ENCODE measurements at regions not wholly inside any gene's neighbourhood (a gene's known extent, or its start where the extent isn't known, plus 50 kb on each side); places are given as distances from the start of the nearest gene placed in this dataset.
"Not testable (repeated sequence)": the region's sequence is repeated elsewhere in the genome, so short reads cannot be mapped to it uniquely, and the experiment has no call there.

DNA sequence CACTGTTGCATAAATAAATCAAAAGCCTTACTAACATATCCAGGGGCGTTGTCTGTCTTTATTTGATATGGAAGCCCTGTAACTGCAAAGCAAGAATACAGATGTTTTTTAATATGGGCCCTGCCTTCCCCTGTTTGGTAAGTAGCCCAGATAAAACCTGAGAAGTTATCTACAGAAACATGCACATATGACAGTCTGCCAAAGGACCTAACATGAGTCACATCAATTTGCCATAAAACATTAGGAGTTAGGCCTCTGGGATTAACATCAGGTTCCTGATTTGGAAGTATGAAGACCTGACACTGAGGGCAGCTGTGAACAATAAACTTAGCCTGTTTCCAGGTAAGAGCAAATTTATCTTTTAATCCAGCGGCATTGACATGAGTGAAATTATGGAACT is 1588.8 kb downstream of the REEP3 start:
- no peak for DNase-seq

DNA sequence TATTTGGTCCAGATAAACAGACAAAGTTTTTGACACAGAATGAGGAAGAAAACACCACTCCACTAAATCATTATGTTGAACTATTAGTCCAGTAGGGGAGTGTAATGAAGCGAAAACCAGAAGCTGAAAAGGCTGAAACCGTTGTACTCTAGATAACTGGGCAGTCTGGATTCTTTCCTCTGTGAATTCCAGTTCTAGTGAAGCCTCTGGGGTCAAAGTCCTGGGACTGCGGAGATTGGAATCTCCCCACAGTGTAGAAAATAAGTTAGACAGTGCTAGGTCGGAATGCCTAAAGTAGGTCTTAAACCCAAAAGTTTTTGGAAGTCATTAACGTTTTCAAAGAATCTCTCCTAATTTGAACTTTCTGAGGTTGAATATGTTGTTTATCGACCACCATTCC is 1589.9 kb downstream of the REEP3 start:
- DNase-seq: not testable (repeated sequence)

DNA sequence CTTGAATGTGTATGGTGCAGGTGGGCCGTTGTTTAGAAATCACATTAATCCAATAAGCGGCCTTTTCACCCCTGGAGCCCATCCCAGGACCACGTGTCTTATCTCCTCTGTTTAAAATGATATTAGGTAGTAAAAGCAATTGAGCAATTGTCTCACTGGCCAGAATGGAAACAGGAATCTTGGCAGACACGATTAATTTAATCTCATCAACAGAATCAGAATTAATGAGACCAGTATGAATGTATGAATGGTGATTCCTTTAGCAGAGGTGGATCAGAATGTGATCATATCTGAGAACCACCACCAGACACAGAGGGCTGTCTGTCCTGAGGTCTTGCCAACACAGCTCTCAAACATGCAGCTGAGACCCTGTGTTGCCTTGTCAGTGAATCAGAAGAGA is 1591.4 kb downstream of the REEP3 start:
- no peak for DNase-seq

DNA sequence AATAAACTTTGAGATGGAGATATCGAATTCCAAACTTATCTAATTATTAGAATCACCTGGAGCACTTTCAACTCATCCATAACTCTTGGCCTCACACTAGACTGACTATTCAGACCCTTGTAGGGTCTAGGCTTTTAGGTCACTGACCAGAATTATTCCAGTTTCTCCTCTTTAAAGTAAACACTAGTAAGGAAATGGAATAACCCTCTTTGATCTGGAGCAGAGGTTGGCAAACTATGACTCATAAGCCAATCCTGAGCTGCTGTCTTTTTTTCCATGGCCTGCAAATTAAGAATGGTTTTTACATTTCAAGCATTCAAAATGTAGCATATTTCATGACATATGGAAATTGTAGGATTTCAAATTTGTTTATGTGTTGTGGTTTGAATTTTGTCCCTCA is 1601.9 kb downstream of the REEP3 start:
- DNase-seq: no peak

DNA sequence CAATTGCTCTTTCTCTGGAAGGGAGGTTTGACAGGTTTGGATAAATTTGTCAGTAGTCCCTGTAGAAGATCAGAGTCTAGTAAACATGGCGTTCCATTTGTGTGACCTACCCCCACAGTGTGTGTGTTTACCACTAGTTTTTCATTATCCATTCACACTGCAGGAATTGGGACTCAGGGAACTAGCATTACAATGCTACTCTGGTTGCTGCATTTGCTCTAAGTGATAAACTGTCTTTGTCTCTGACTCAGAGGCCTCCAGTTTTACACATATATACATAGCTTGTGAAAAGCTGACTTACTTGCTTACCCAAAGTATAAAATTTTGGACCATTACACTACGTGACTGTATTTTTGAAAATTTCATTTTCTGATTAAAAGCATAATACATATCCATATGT is 1604.0 kb downstream of the REEP3 start:
- DNase-seq: no peak

DNA sequence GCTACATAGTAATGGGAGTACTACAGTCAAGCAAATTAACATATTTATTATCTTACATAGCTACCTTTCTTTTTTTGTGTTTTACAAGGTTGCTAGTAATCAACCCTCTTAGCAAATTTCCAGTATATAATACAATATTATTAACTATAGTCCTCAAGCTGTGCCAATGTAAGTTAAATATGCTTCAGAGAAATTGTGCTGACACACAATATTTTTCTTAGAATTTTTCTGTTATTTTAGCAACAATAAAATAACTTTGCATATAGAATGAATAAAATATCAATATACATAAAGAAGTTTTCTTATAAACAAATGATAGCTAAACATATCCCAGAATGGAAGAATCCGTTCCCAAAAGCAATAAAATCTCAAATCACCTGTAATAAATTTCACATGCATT is 1605.1 kb downstream of the REEP3 start:
- no peak for DNase-seq

DNA sequence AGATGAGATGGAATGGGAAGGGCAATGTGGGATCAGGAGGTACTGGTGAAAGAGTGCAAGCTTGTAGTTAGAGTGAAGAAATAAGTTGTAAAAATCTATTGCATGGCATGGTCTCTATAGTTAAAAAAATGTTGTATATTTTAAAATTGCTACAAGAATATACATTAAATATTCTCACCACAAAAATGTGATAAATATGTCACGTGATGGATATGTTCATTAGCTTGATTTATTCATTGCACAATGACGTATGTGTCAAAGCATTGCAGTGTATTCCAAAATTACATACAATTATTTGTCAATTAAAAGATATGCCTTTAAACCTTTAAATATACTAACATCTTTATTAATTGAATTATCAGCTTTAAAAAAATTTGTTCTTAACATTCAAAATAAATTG is 1607.1 kb downstream of the REEP3 start:
- no peak for DNase-seq

DNA sequence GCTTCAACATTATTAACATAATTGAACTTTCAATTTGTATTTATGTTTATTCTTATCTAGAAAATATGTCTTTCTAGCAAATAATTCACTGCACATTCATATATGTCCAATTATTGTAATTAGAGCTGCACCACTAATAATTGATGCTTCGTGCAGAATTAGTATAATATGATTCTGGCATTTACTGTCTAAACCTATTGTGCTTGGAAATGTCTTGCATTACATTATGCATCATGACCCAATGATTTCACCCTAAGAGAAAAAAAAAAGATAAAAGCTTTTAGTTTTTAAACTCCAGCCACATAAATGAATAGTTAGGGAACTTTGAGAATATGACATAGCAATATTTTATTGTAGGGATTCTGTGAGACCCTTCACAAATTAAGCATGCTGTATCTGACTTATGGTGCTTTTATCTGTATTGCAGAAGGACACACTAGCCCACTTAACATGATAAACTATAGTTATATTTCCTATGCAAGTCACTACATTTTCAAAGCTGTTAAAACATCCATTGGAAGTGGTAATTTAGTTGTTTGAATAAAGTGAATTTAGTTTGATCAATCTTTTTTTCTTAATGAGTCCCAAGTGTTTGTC is 1609.1 kb downstream of the REEP3 start:
- DNase-seq: no peak

DNA sequence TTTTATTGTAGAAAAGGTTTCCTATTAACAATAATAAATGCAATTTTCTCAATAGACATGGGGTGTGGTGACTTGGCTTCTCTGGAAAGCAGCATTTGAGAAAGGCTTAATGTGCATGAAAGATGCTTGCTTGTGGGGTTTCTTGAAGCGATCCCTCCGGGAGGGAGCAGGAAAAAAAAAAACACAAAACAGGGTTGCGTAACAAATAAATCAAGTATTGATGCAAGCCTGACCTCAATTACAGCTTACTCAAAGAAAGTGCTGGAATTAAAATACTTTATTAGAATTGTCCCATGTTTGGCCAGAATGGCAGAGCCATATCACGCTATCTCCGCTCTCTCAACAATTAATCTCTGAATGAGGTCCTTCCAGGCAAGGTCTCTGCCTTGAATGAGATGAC is 1612.5 kb downstream of the REEP3 start:
- no peak for DNase-seq

DNA sequence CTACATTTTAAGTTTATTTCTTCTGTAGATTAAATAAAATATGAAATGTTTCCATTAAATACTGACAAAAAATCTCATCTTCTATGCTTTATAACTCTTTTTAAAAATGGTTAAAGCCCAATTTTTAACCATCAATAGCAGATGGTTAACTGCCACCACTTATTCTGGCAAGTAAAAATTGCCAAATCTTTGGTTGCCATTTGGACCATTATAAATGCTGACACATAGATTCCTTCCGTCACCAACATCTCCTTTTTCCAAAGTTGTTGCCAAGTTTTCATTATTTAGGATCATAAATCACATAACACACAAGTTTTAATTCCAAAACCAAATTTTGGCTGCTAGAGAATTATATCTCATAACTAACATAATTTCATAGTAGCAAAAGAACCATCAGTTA is 1614.3 kb downstream of the REEP3 start:
- no peak for DNase-seq

DNA sequence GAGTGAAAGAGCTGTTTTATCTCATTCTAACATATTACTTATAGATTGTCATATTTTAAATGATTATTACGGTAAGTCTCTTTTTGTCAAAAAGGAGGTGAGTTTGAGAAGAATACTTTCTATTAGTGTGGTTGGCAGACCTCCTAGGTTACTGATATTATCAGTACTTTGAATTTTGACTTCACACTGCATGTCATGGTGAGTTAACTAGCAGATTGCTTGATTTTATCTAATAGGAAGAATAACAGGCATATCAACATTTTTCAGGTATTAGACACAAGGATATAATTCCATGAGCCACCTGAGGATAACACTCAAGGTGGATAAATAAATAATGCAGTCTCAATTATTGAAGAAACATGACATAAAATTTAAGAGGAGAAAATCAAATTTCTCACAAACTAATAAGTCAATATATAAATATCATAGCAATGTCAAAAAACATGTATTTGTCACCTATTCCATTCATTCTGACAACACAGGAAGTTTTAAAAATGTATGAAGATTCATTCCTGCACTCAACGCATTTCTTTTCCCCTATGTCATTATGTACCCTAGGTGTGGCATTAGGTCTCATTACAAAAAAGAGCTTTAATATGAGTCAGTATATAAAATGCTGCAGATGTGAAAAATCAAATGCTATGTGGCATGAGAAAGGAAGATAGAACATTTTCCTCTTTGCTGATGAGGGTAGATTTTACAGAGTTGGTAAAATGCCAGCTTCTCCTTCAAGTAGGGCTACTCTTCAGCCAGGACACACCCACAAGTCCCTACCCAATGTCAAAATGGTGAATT is 1621.6 kb downstream of the REEP3 start:
- DNase-seq: no peak

DNA sequence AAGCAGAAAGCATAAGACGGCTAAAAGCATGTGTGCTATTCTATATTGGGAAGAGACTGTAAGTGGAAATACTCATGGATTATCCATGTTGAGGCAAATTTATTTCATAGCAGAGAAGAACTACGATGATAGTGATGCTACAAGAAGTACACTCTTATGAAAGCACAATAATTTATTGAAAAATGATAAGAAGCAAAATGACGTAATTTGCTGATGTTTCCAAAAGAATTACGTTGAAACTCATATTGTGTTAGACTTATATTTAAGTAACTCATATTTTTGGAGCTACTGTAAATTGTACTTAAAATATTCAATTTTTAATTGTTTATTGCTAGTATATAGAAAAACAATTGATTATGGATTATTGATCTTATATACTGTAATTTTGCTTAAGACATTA is 1622.5 kb downstream of the REEP3 start:
- no peak for DNase-seq

DNA sequence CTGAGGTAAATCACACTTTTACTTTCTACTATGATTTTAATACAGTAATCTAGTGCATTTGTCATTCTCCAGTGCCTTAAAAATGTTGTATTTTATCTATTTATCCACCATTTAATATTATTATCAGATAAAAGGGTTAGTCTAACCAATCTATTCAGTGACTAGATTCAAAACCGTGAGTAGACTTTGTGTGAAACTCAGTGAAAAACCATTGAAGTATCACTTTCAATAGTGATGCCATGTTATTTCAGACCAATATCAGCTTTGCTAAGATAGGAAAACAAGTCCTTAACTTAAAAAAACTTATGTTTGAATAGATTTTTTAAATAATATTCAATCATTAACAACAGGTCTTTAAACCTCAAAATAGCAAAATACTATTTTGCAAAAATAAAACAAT is 1628.7 kb downstream of the REEP3 start:
- DNase-seq: no peak

DNA sequence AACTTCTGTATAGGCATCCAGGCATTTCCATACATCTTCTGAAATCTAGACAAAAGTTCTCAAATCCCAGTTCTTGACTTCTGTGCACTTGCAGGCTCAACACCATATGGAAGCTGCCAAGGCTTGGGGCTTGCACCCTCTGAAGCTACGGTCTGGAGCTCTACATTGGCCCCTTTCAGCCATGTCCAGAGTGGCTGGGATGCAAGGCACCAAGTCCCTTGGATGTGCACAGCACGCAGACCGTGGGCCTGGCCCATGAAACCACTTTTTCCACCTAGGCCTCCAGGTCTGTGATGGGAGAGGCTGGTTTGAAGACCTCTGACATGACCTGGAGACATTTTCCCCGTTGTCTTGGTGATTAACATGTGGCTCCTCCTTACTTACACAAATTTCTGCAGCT is 1645.1 kb downstream of the REEP3 start:
- DNase-seq: no peak

DNA sequence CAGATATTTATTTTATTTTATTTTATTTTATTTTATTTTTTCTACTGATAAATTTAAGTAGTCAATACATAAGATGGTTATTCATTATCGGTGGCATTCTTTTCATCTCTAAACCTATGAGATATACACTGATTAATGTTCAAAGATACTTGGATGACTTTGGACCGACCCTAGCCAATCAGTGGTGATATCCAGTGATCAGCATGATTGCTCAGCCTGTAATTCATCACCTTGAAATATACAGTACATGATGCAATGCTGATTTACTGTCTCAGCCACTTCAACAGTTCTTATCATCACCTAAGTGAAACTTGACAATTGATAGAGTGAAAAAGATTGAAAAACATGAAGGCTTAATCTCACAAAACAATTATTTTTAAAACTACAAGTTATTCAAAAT is 1651.0 kb downstream of the REEP3 start:
- DNase-seq: no peak

DNA sequence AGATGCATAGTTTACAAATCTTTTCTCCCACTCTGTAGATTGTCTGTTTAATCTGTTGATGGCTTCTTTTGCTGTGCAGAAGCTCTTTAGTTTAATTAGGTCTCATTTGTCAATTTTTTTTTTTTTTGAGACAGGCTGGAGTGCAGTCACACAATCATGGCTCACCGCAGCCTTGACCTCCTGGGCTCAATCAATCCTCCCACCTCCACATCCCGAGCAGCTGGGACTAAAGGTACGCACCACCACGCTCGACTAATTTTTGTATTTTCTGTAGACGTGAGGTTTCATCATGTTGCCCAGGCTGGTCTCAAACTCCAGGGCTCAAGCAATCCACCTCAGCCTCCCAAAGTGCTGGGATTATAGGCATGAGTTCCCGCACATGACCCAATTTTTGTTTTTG is 1655.8 kb downstream of the REEP3 start:
- DNase-seq: no peak

DNA sequence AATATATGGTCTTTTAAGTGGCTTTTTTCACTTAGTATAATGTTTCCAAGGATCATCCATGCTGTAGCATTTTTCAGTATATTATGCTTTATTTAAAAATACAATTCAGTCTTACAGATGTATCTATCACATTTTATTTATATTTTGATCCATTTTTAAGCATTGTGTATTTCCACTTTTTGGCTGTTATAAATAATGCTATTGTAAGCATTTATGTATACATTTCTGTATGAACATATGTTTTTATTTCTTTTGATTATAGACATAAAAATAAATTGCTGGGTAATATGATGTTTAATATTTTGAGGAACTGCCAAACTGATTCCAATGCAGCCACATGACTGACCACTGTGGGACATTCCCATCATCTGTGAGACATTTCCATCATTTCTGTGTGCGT is 1662.0 kb downstream of the REEP3 start:
- no peak for DNase-seq

DNA sequence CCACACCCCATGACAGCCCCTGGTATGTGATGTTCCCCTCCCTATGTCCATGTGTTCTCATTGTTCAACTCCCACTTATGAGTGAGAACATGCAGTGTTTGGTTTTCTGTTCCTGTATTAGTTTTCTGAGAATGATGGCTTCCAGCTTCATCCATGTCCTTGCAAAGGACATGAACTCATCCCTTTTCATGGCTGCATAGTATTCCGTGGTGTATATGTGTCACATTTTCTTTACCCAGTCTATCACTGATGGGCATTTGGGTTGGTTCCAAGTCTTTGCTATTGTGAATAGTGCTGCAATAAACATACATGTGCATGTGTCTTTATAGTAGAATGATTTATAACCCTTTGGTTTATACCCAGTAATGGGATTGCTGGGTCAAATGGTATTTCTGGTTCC is 1665.5 kb downstream of the REEP3 start:
- not testable (repeated sequence) for DNase-seq

DNA sequence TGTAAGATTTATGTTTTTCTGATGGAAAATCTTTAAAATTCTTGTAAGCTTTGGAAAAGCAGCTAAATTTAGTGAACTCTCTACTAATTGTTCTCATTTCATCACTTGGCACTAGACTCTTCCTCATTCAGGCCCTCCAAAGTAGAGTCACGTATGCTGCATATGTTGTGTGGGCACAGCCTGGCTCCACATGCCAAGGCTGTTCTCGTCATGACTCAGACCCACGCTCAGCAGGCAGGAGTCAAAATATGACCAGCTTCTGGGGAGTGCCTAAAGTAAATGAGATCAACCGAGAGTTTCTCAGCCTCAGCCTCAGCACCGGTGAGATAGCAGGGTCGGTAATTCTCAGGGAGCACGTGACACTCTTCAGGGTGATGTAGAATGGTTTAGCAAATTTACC is 1672.9 kb downstream of the REEP3 start:
- DNase-seq: no peak

DNA sequence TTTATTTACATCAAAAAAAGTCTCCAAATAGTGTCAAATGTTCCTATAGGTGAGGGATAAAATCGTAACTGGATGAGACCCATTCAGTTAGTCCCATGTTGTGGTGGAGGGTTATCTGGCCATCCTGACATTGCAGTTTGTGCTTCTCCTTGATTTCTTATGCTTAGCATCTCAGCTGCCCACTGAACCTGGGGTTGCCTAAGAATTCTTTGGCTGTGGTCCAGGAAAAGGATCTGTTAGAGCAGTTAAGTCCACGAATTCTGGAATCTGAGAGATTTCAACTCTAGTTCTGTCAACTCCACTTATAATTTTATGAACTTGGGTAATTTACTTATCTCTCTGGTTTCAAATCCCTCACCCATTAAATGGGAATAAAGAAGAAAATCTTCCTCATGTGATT is 1673.4 kb downstream of the REEP3 start:
- DNase-seq: no peak

DNA sequence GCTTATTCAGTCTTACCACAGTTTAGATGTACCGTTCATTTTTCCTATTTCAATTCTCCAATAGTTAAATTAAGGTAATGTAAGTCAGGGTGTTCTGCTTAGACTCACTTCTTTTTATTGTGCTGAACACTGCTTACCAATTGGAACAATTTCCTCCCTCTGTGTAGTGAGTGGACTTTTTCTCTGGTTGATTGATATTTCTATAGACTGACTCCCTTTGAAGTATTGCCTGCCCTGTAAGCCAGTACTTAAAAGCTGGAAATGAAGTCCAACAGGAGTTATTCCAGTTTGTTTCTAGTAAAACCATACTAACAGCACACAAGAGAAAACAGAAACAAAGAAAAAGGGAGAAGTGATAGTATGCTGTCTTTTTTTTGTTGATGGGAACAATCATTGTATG is 1674.9 kb downstream of the REEP3 start:
- DNase-seq: no peak

DNA sequence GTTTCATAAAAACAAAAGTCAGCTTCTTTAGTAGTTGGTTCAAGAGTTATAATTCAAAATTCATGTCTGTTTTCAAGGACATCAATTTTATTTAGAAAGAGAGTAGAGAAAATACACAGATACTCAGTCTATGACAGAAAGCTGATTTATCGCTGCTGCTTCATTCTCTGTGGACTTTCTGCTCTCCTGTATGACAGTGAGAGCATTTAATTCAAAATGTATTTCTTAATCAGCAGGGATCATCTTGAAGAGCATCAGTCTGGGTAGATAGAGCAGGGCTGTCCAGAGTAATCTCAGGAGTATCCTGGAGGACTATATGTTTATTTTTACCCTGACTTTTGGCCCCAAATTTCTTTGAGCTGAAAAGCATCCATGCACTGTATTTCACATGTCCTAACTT is 1676.7 kb downstream of the REEP3 start:
- no peak for DNase-seq

DNA sequence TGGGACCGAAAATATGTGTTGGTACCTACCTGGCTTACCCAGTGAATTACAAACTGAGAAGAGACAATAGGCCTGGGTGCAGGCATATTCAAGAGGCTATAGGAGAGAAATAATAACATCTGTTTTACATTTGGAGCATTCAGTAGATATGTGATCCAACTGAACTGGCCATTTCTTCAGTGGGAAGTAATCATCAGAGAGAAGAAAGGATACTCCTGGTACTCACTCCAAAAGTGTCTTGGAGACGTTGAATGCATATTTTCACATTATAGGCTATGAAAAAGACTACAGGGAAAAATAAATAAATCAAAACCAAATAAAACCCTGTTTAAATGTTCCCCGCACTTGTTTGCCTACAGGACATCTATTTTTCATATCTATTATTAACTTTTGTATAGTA is 1680.3 kb downstream of the REEP3 start:
- DNase-seq: no peak

DNA sequence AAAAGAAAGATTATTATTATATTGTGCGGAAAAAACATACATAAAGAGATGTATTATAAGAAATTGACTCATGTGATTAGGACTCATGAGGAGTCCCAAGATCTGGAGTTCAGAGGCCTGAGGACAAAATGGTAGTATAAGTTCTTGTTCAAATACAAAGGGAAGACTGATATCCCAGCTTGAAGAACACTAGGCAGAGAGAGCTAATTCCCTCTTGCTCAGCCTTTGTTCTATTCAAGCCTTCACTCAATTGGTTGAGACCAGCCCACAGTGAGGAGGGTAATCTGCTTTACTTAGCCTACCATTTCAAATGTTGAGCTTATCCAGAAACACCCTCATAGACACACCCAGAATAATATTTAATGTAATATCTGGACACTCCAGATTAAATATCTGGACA is 1683.8 kb downstream of the REEP3 start:
- DNase-seq: no peak

DNA sequence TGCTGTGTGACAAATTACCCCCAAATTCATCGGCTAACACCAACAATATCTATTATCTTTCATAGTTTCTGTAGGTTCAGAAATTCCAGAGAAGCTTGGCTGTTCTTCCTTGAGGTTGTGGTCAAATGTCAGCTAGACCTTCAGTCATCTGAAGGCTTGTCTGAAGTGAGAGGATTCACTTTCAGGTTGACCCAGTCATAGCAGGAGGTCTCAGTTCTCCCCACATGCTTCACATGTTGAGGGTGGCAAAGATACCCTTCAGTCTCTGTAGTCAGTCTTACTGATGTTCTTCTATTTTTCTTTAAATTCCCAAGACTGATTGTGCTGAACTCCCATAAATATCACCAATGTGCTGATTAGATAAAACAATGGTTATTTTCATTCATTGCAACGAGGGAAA is 1692.0 kb downstream of the REEP3 start:
- no peak for DNase-seq

Measured in suppressor macrophage treated with lipopolysaccharide for 4 hours (primary cell).